Ascending aorta (tissue), 2 donors: ENCODE measurements at regions not wholly inside any gene's neighbourhood (a gene's known extent, or its start where the extent isn't known, plus 50 kb on each side); places are given as distances from the start of the nearest gene placed in this dataset.

Source experiments
- DNase-seq, 2 donors: peaks; one replicate each; pipeline ENCODE4 v3.0.0-alpha.2; 2019; ENCODE audit warnings: low spot score in 2 of 2
- H3K27ac ChIP-seq, 2 donors: fragments of 200-600 bp; sonication (generic); one replicate each; pipeline ENCODE4 v1.5.1; 2016 to 2017; ENCODE audit warnings: mild to moderate bottlenecking in 1 of 2
- H3K27me3 ChIP-seq: fragments of 200-600 bp; sonication (generic); one replicate; pipeline ENCODE4 v1.5.1; 2017
- H3K36me3 ChIP-seq, 2 donors: fragments of 200-600 bp; sonication (generic); one replicate each; pipeline ENCODE4 v1.5.1; 2016
- H3K4me1 ChIP-seq, 2 donors: fragments of 200-600 bp; sonication (generic); one replicate each; pipeline ENCODE4 v1.5.1; 2016 to 2017; ENCODE audit warnings: mild to moderate bottlenecking in 1 of 2
- H3K4me3 ChIP-seq, 2 donors: fragments of 200-600 bp; sonication (generic); one replicate each; pipeline ENCODE4 v1.5.1; 2016 to 2017; ENCODE audit warnings: mild to moderate bottlenecking in 1 of 2
- H3K9me3 ChIP-seq, 2 donors: fragments of 200-600 bp; sonication (generic); one replicate each; pipeline ENCODE4 v1.5.1; 2016
- intact Hi-C: fragments of 100-400 bp; cut with DNase I; formaldehyde crosslinking; loops from one replicate; pipeline ENCODE4 v1.15.1; 2023
- TF ChIP-seq, protein P1 (sequence below), 3 experiments: fragments of 200-600 bp in 2 of 3; fragments of 450-650 bp in 1 of 3; sonication (generic) in 2 of 3; IDR thresholded peaks; one replicate each; pipeline ENCODE4 v1.5.1; 2016 to 2019; ENCODE audit warnings: antibody characterized with exemption in 3 of 3, mild to moderate bottlenecking in 1 of 3, moderate library complexity in 1 of 3

DNA sequence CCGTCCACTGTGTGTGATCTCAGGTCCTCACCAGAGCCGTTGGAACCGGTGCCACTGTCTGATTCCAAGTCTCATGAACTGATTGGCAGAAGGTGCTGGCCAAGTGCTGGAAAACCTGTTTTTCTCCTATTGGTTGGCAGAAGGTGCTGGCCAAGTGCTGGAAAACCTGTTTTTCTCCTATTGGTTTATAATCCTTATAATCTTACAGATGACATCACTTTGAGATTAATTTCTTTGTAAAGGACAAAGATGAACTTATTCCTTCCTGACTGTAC is 1106.3 kb downstream of the BRD1 start:
- intact Hi-C loops, result no loop called here
- Histone ChIP-seq H3K4me3 (no peak overlapping the region), H3K9me3 (peaks cover 0 to 13% of the 10 kb centered on the region in 2 donors), H3K36me3 (no peaks in the 10 kb centered on the region), H3K27ac (no peak overlapping the region), H3K27me3 (no peaks in the 10 kb centered on the region), H3K4me1 (no peaks in the 10 kb centered on the region)
- TF ChIP-seq, protein P1, sequence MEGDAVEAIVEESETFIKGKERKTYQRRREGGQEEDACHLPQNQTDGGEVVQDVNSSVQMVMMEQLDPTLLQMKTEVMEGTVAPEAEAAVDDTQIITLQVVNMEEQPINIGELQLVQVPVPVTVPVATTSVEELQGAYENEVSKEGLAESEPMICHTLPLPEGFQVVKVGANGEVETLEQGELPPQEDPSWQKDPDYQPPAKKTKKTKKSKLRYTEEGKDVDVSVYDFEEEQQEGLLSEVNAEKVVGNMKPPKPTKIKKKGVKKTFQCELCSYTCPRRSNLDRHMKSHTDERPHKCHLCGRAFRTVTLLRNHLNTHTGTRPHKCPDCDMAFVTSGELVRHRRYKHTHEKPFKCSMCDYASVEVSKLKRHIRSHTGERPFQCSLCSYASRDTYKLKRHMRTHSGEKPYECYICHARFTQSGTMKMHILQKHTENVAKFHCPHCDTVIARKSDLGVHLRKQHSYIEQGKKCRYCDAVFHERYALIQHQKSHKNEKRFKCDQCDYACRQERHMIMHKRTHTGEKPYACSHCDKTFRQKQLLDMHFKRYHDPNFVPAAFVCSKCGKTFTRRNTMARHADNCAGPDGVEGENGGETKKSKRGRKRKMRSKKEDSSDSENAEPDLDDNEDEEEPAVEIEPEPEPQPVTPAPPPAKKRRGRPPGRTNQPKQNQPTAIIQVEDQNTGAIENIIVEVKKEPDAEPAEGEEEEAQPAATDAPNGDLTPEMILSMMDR (IDR thresholded peaks at IDR 0.05), result no peak
- DNase-seq, result no peak

DNA sequence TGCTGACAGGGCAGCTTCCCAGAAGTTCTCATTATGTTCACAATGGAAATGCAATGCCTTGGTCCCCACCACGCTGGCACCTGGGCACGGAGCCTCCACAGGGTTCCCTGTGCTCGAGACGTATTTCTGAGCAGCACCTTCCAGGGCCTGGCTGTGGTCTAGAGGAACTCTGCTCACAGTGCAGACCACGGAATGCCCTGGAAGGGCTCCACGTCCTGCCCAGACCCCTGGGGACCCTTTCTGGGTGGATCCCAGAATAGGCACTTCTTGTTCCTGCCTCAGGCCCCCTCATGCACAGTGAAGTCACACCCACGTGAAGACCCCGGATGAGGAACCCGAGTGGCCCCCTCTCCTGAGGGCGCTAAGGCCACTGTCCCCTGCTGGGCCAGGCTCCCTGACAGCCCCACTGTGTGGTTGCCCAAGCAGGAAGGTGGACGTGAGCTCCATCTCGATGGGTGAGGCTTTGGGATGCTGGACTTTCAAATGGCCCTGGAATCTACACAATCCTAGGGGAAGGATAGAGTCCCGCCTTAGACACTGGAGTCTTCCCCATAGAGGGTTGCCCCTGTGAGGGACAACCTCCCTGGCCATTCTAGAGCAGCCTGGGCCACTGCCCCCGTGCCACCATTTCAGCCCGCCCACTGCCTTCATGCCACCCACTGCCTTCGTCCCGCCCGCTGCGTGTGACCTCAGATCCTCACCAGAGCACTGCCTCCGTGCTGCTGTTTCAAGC is 1106.8 kb downstream of the BRD1 start:
- no peak overlapping the region for H3K27ac ChIP-seq
- TF ChIP-seq, protein P1 (IDR thresholded peaks at IDR 0.05), result no peak
- H3K9me3 ChIP-seq, result peaks cover 0 to 14% of the 10 kb centered on the region in 2 donors
- H3K36me3 ChIP-seq, result no peaks in the 10 kb centered on the region
- intact Hi-C loops, result no loop called here
- DNase-seq, result no peak
- H3K27me3 ChIP-seq, result no peaks in the 10 kb centered on the region
- H3K4me3 ChIP-seq, result no peak overlapping the region
- H3K4me1 ChIP-seq, result no peaks in the 10 kb centered on the region

DNA sequence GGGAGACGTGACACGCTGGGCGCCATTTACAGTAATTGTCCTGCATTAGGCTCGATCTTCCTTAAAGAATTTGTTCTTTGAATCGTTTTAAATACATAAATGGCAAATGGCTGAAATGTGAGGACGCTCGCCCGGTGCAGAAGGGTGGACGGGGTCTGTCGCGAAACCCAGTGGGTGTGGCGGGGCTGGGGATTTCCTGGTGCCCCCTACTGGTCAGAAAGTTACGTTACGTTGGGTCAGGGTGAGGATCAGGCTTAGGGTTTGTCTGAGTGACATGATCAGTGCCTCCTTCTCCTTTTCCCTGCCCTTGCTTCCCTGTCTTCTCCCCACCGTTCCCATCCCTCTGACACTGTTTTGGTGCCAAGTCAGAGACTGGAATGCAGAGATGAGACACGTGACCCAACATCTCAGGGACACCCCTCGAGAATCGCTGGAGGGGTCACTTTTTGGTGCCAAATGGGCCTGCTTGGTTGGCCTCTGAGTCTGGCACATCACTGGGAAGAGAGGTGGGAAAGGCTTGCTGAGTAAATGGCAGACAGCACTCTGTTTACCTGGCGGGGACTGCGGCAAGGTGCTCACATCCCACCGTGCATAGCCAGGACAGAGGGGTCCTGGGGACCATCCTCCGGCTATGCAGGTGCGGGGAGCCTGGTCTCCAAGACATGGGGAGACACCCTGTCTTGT is 1107.6 kb downstream of the BRD1 start:
- peaks cover 0 to 18% of the 10 kb centered on the region in 2 donors for H3K9me3 ChIP-seq
- no peaks in the 10 kb centered on the region for H3K27me3 ChIP-seq
- no peaks in the 10 kb centered on the region for H3K36me3 ChIP-seq
- H3K4me3 ChIP-seq, result no peak overlapping the region
- no peak overlapping the region for H3K27ac ChIP-seq
- no peaks in the 10 kb centered on the region for H3K4me1 ChIP-seq
- intact Hi-C loops, result no loop called here
- TF ChIP-seq, protein P1 (IDR thresholded peaks at IDR 0.05), result no peak
- no peak for DNase-seq

DNA sequence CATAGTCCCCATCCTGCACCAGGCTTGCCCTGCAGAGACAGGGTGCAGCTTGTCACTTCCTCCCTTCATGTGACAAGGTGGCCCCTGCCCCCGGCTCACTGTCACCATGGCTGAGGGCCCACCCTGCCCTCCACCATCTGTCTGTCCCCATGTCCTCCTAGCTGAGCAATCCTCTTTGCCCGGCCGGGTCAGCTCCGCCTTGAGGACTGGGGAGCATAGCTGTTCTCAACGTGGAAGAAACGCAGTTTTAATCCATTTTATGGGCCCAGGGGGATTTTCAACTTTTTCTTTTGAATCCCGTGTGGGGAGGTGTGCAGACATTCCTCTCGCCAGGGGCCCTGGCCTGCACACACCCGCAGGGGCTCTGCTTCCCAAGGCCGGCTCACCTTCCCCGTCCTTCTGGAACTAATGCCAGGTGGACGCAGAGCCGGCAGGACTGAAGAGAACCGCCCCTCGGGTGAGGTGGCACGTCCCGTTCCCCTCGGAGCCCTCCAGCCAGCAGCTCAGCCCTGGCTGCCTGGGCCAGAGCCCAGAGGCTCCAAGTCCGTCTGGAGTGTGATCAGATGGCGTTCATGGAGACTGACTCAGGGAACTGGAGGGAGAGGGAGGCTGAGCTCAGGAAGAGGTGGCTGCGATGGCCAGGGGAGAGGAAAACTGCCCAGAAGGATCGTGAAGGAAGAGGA is 1108.7 kb downstream of the BRD1 start:
- Histone ChIP-seq H3K4me1 (no peaks in the 10 kb centered on the region), H3K27me3 (no peaks in the 10 kb centered on the region), H3K36me3 (no peaks in the 10 kb centered on the region), H3K4me3 (no peak overlapping the region), H3K9me3 (peaks cover 0 to 19% of the 10 kb centered on the region in 2 donors), H3K27ac (peak overlapping the region in 1 of 2 donors; percentile 49)
- TF ChIP-seq, protein P1 (IDR thresholded peaks at IDR 0.05), result no peak
- intact Hi-C loops, result no loop called here
- DNase-seq, result no peak

DNA sequence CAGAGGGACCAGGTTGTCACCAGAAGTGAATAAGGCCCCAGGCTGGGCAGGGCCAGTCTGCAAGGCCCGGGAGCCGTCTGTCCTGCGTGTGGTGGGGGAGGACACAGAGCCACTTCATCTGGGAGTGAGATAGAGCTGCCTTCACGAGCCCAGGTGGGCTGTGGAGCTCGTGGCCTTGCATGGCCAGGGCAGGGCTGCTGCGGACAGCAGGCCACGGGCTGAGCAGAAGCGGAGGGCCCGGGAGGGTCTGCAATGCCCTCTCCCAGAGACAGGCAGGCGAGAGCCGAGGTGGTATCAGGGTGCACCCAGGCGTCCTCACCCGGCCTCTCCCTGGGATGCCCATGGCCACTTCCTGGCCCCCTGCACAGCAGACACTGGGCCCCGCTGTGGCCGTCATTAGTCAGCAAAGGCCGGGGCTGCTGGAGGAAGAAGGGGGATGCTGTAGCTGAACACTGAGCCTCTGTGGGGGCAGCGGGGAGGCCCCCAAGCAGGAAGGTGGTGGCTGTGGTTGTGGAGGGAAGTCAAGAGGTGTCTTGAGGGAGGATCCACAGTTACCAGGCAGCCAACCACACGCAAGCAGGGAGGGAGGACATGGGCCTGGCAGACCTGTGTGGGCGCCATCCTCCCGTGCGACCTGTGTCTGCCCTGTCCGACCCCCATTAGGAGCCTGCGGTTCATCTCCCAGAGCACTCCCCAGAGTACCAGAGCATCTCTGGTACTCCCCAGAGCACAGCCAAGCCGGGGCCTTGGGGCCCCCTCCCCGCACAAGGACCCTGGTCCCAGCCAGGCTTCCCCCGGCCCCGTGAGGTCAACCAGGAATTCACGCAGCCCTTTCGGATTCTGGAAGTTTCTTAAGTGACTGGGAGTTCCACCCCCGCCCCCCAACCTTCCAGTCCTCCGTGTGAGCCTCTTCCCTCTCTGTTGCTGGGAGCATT is 1109.5 kb downstream of the BRD1 start:
- Histone ChIP-seq H3K9me3 (peaks cover 0 to 19% of the 10 kb centered on the region in 2 donors), H3K27me3 (no peaks in the 10 kb centered on the region), H3K36me3 (no peaks in the 10 kb centered on the region), H3K4me3 (no peak overlapping the region), H3K4me1 (no peaks in the 10 kb centered on the region), H3K27ac (no peak overlapping the region)
- no peak for DNase-seq
- TF ChIP-seq, protein P1 (IDR thresholded peaks at IDR 0.05), result no peak
- intact Hi-C loops, result no loop called here
